ENCODE measurements at regions not wholly inside any gene's neighbourhood (a gene's known extent, or its start where the extent isn't known, plus 50 kb on each side); places are given as distances from the start of the nearest gene placed in this dataset.

GRCh38 chr2:234793212-234793785, 158.5 kb upstream of the SH3BP4 start:
- TF ChIP-seq TAF1 (IDR thresholded peaks at IDR 0.05; ENCODE audit: low read depth, low read length) (no peak), POLR2AphosphoS5 (IDR thresholded peaks at IDR 0.05; ENCODE audit: low read depth, low read length) (no peak), POLR2A (IDR thresholded peaks at IDR 0.05; ENCODE audit: low read depth, low read length) (no peak), POU2F2 (IDR thresholded peaks at IDR 0.05; ENCODE audit: low read depth, low read length) (no peak)

Data from GM12891 (cell line).